Effector memory CD8-positive, alpha-beta T cell (primary cell): ENCODE measurements at regions not wholly inside any gene's neighbourhood (a gene's known extent, or its start where the extent isn't known, plus 50 kb on each side); places are given as distances from the start of the nearest gene placed in this dataset.
"Not testable (repeated sequence)": the region's sequence is repeated elsewhere in the genome, so short reads cannot be mapped to it uniquely, and the experiment has no call there.

Experiments
- ATAC-seq: fragments of 150-1000 bp; cut with Tn5 transposase; replicated peaks from 2 replicates; pipeline ENCODE4 v1.10.0; 2021; ENCODE audit warnings: mild to moderate bottlenecking, moderate library complexity
- DNase-seq, 3 experiments: peaks; one replicate each; pipeline ENCODE4 v3.0.0; 2021
- H3K27ac Mint-ChIP-seq, 2 donors: one replicate each; pipeline ENCODE4 v1.8.0; 2022; ENCODE audit warnings: mild to moderate bottlenecking in 2 of 2, mixed read lengths in 2 of 2, moderate library complexity in 2 of 2
- H3K27me3 Mint-ChIP-seq, 2 donors: one replicate each; pipeline ENCODE4 v1.8.0; 2022; ENCODE audit warnings: mixed read lengths in 2 of 2
- H3K36me3 Mint-ChIP-seq: one replicate; pipeline ENCODE4 v1.8.0; 2022; ENCODE audit warnings: mild to moderate bottlenecking, moderate library complexity, mixed read lengths; ENCODE audit not compliant: insufficient read depth
- H3K4me1 Mint-ChIP-seq, 2 donors: one replicate each; pipeline ENCODE4 v1.8.0; 2022; ENCODE audit warnings: low read depth in 2 of 2, mixed read lengths in 2 of 2
- H3K4me3 Mint-ChIP-seq, 2 donors: one replicate each; pipeline ENCODE4 v1.8.0; 2022; ENCODE audit warnings: mild to moderate bottlenecking in 2 of 2, mixed read lengths in 2 of 2, moderate library complexity in 2 of 2
- H3K9me3 Mint-ChIP-seq, 2 donors: one replicate each; pipeline ENCODE4 v1.8.0; 2022; ENCODE audit warnings: mixed read lengths in 2 of 2

GRCh38 chr2:230593765-230594164 lies 118.9 kb upstream of the CAB39 start:
- no peaks in the 10 kb centered on the region for H3K27me3 Mint-ChIP-seq
- no peak overlapping the region for H3K4me3 Mint-ChIP-seq
- no peaks in the 10 kb centered on the region for H3K36me3 Mint-ChIP-seq
- DNase-seq (no peak), ATAC-seq (no peak)
- peaks cover 30 to 39% of the 10 kb centered on the region in 2 donors for H3K4me1 Mint-ChIP-seq
- H3K9me3 Mint-ChIP-seq = peaks cover 0 to 5% of the 10 kb centered on the region in 2 donors
- H3K27ac Mint-ChIP-seq = no peak overlapping the region

DNA sequence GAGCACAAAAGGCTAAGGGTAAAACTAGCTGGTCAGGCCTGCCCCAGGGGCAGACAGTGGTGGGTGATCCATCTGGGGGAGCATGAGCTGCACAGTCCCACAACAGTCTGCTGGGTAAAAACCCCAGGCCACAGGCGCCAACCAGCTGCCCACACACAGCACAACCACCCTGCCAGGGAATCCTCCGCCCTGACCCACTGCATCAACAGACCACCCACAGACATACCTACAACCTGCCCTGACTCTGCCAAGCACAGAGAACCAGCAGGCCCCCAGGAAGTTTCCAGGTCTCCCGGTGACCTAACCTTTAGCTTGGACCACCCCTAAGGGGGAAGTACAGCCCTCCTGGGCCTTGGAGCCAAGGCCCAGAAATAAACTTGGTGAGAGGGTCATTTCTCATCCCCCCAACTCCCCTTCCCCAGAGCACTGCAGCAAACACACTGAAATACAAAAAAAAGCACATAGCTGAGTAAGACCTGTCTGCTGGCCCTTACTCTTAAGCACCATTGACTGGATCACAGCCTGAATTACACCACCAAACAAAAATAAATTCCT lies 118.3 kb upstream of the CAB39 start:
- peaks cover 0 to 5% of the 10 kb centered on the region in 2 donors for H3K9me3 Mint-ChIP-seq
- H3K36me3 Mint-ChIP-seq = no peaks in the 10 kb centered on the region
- no peak for ATAC-seq
- H3K27me3 Mint-ChIP-seq = no peaks in the 10 kb centered on the region
- no peak overlapping the region for H3K4me3 Mint-ChIP-seq
- no peak for DNase-seq
- H3K27ac Mint-ChIP-seq = no peak overlapping the region
- H3K4me1 Mint-ChIP-seq = peaks cover 29 to 38% of the 10 kb centered on the region in 2 donors

DNA sequence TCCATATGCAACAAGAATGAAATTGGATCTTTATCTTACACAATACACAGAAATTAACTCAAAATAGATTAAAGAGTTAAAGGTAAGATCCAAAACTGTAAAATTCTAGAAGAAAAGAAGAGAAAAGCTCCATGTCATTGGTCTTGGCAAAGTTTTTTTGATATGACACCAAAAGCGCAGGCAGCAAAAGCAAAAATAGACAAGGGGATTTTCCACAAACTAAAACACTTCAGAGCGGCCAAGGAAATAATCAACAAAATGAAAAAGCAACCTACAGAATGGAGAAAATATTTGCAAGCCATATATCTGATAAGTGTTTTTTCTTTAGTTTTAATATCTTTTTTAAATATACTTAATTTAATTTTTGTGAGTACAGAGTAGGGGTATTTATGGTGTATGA lies 112.8 kb upstream of the CAB39 start:
- Mint-ChIP-seq H3K27me3 (no peaks in the 10 kb centered on the region), H3K9me3 (no peaks in the 10 kb centered on the region), H3K36me3 (no peaks in the 10 kb centered on the region), H3K27ac (no peak overlapping the region), H3K4me1 (peaks cover 32 to 47% of the 10 kb centered on the region in 2 donors), H3K4me3 (peak overlapping the region in 1 of 2 donors; percentile 68)
- ATAC-seq (no peak), DNase-seq (no peak)

DNA sequence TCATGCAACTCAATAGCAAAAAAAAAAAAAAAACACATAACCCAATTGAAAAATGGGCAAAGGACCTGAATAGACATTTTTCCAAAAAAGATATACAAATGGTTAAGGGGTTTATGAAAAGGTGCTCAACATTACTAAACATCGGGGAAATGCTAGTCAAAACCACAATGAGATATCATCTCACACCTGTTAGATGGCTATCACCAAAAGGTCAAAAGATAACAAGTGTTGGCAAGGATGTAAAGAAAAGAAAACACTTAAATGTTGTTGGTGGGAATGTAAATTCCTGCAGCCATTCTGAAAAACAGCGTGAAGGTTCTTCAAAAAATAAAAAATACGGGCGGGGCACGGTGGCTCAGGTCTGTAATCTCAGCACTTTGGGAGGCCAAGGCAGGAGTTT lies 112.4 kb upstream of the CAB39 start:
- no peak for ATAC-seq
- H3K36me3 Mint-ChIP-seq = no peaks in the 10 kb centered on the region
- peaks cover 32 to 50% of the 10 kb centered on the region in 2 donors for H3K4me1 Mint-ChIP-seq
- peak overlapping the region in 1 of 2 donors; percentile 44 for H3K27ac Mint-ChIP-seq
- no peaks in the 10 kb centered on the region for H3K27me3 Mint-ChIP-seq
- no peak for DNase-seq
- peak overlapping the region; percentile 59 to 68 for H3K4me3 Mint-ChIP-seq
- peaks cover 0 to 2% of the 10 kb centered on the region in 2 donors for H3K9me3 Mint-ChIP-seq

GRCh38 chr2:230600881-230601280 lies 111.8 kb upstream of the CAB39 start:
- Mint-ChIP-seq H3K4me3 (peak overlapping the region; percentile 59 to 68), H3K9me3 (peaks cover 0 to 2% of the 10 kb centered on the region in 2 donors), H3K27ac (peak overlapping the region; percentile 44 to 76), H3K27me3 (no peaks in the 10 kb centered on the region), H3K4me1 (peaks cover 32 to 50% of the 10 kb centered on the region in 2 donors), H3K36me3 (no peaks in the 10 kb centered on the region)
- DNase-seq (no peak), ATAC-seq (no peak)

GRCh38 chr2:230601510-230601909 lies 111.1 kb upstream of the CAB39 start:
- peak overlapping the region; percentile 76 to 90 for H3K27ac Mint-ChIP-seq
- H3K4me3 Mint-ChIP-seq = peak overlapping the region; percentile 50 to 68
- H3K9me3 Mint-ChIP-seq = peaks cover 0 to 2% of the 10 kb centered on the region in 2 donors
- no peaks in the 10 kb centered on the region for H3K36me3 Mint-ChIP-seq
- ATAC-seq = no peak
- H3K27me3 Mint-ChIP-seq = no peaks in the 10 kb centered on the region
- H3K4me1 Mint-ChIP-seq = peaks cover 34 to 54% of the 10 kb centered on the region in 2 donors
- DNase-seq = no peak

GRCh38 chr2:230602562-230603230 lies 109.9 kb upstream of the CAB39 start:
- Mint-ChIP-seq H3K9me3 (peaks cover 0 to 2% of the 10 kb centered on the region in 2 donors), H3K4me1 (peaks cover 34 to 56% of the 10 kb centered on the region in 2 donors), H3K27me3 (no peaks in the 10 kb centered on the region), H3K4me3 (peak overlapping the region; percentile 59 to 70), H3K27ac (peak overlapping the region; percentile 90 to 98), H3K36me3 (no peaks in the 10 kb centered on the region)
- DNase-seq (peak; percentile 25 to 43 (median 32)), ATAC-seq (peak; percentile 87)

- not testable (repeated sequence) for DNase-seq, H3K27me3 Mint-ChIP-seq, H3K36me3 Mint-ChIP-seq, H3K9me3 Mint-ChIP-seq
- peak; percentile 31 for ATAC-seq
- Mint-ChIP-seq H3K27ac (peak overlapping the region; percentile 90 to 98), H3K4me1 (peaks cover 34 to 49% of the 10 kb centered on the region in 2 donors), H3K4me3 (peak overlapping the region; percentile 59 to 70)
Measured at GRCh38 chr2:230603317-230603716, 109.3 kb upstream of the CAB39 start.

DNA sequence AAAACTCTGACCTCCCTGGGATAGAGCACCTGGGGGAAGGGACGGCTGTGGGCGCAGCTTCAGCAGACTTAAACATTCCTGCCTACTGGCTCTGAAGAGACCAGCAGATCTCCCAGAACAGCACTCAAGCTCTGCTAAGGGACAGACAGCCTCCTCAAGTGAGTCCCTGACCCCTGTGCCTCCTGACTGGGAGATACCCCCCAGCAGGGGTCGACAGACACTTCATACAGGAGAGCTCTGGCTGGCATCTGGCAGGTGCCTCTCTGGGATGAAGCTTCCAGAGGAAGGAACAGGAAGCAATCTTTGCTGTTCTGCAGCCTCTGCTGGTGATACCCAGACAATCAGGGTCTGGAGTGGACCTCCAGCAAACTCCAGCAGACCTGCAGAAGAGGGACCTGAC lies 108.5 kb upstream of the CAB39 start:
- not testable (repeated sequence) for H3K9me3 Mint-ChIP-seq, H3K27me3 Mint-ChIP-seq, H3K36me3 Mint-ChIP-seq, DNase-seq, ATAC-seq, H3K4me3 Mint-ChIP-seq
- Mint-ChIP-seq H3K4me1 (peaks cover 37 to 47% of the 10 kb centered on the region in 2 donors), H3K27ac (peak overlapping the region; percentile 53 to 98)

DNA sequence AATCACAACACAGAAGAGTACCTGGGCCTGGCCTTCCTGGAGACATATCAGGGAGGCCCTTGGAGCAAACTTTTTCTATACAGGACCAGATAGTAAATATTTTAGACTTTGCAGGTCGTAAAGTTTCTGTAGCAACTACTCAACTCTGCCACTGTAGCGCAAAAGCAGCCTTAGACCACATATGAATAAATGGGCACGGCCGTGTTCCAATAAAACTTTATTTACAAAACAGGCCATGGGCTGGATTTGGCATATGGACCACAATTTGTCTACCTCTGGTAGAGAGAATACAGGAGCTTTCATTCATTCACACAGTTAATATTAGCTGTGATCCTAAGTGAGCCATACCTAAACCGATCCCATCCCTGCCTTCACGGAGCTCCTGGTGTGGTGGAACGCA lies 98.6 kb upstream of the CAB39 start:
- DNase-seq = no peak
- peaks cover 8 to 11% of the 10 kb centered on the region in 2 donors for H3K4me1 Mint-ChIP-seq
- H3K27ac Mint-ChIP-seq = no peak overlapping the region
- peaks cover 2% of the 10 kb centered on the region for H3K36me3 Mint-ChIP-seq
- ATAC-seq = no peak
- no peaks in the 10 kb centered on the region for H3K9me3 Mint-ChIP-seq
- no peaks in the 10 kb centered on the region for H3K27me3 Mint-ChIP-seq
- H3K4me3 Mint-ChIP-seq = no peak overlapping the region

DNA sequence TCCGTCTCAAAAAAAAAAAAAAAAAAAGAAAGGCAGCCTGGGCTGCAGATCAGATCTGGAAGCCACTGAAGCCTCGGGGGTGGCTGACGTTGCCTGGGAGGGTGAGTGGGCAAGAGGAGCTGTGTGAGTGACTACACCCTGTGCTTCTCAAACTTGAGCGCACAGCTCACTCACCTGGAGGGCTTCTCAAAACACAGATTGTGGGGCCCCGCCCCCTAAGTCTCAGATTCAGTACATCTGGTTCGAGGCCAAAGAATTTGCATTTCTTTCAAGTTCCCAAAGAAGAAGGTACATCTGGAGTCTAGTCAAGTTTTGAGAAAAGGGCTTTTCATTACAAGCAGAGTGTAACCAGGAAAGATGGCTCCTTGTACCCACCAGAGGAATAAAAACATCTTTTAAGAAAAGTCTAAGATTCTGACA lies 97.7 kb upstream of the CAB39 start:
- DNase-seq (no peak), ATAC-seq (no peak)
- Mint-ChIP-seq H3K27ac (no peak overlapping the region), H3K4me1 (peaks cover 6 to 11% of the 10 kb centered on the region in 2 donors), H3K4me3 (no peak overlapping the region), H3K9me3 (no peaks in the 10 kb centered on the region), H3K36me3 (peaks cover 2% of the 10 kb centered on the region), H3K27me3 (no peaks in the 10 kb centered on the region)

- ATAC-seq, H3K4me1 Mint-ChIP-seq, H3K9me3 Mint-ChIP-seq, H3K4me3 Mint-ChIP-seq, DNase-seq, H3K36me3 Mint-ChIP-seq, H3K27me3 Mint-ChIP-seq, H3K27ac Mint-ChIP-seq: not testable (repeated sequence)
Measured at GRCh38 chr2:230617256-230617706, 95.4 kb upstream of the CAB39 start.

- DNase-seq (no peak), ATAC-seq (no peak)
- no peaks in the 10 kb centered on the region for H3K9me3 Mint-ChIP-seq
- no peaks in the 10 kb centered on the region for H3K36me3 Mint-ChIP-seq
- H3K4me1 Mint-ChIP-seq = no peaks in the 10 kb centered on the region
- H3K4me3 Mint-ChIP-seq = no peak overlapping the region
- no peak overlapping the region for H3K27ac Mint-ChIP-seq
- no peaks in the 10 kb centered on the region for H3K27me3 Mint-ChIP-seq
Measured at GRCh38 chr2:230619491-230619890, 93.2 kb upstream of the CAB39 start.

- not testable (repeated sequence) for H3K36me3 Mint-ChIP-seq, H3K9me3 Mint-ChIP-seq, H3K27ac Mint-ChIP-seq, H3K4me1 Mint-ChIP-seq, ATAC-seq, DNase-seq, H3K27me3 Mint-ChIP-seq, H3K4me3 Mint-ChIP-seq
Measured at GRCh38 chr2:230625220-230625619, 87.4 kb upstream of the CAB39 start.
